ENCODE measurements at regions not wholly inside any gene's neighbourhood (a gene's known extent, or its start where the extent isn't known, plus 50 kb on each side); places are given as distances from the start of the nearest gene placed in this dataset.
A peak's percentile ranks its signal among the peaks of the same experiment; 100 is the strongest.
"Not testable (repeated sequence)": the region's sequence is repeated elsewhere in the genome, so short reads cannot be mapped to it uniquely, and the experiment has no call there.

DNA sequence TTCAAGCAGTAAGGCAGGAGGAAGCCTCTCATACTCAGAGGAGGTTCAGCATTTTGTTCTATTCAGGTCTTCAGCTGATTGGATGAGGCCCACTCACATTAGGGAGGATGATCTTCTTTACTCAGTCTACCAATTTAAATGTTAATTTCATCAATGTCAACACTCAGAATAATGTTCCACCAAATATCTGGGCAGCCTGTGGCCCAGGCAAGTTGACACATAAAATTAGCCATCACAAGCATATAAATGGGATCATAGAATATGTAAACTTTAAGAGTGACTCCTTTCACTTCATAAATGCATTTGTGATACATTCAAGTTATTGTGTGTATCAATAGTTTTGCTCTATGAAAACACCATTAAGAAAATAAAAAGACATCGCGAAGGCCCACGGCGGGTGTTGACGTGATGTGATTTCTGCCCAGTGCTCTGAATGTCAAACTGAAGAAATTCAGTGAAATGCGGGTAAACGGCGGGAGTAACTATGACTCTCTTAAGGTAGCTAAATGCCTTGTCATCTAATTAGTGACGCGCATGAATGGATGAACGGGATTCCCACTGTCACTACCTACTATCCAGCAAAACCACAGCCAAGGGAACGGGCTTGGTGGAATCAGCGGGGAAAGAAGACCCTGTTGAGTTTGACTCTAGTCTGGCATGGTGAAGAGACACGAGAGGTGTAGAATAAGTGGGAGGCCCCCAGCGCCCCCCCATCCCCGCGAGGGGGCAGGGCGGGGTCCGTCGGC is 536.1 kb upstream of the AUTS2 start:
- POLR2A ChIA-PET, result no interaction called here
- H3K27ac ChIP-seq (ENCODE audit: low read depth, low read length), result no peak overlapping the region
- H3K36me3 Mint-ChIP-seq, result no peaks in the 10 kb centered on the region
- no peak overlapping the region for H3K4me3 ChIP-seq (ENCODE audit: low read length)
- H3K4me1 Mint-ChIP-seq, result no peaks in the 10 kb centered on the region
- no peaks in the 10 kb centered on the region for H3K36me3 ChIP-seq (ENCODE audit: insufficient read depth, low read length)
- no peaks in the 10 kb centered on the region for H3K27me3 ChIP-seq (ENCODE audit: insufficient read depth, low read length, poor library complexity, severe bottlenecking)
- no peaks in the 10 kb centered on the region for H3K27me3 Mint-ChIP-seq
- H3K9me3 ChIP-seq (ENCODE audit: low read length), result no peaks in the 10 kb centered on the region
- CTCF ChIA-PET, result no interaction called here
- H3K9me3 Mint-ChIP-seq, result peaks cover 5 to 21% (median 13%) of the 10 kb centered on the region in 5 donors
- no peak overlapping the region for H3K4me3 Mint-ChIP-seq
- H3K27ac Mint-ChIP-seq, result no peak overlapping the region
- no peaks in the 10 kb centered on the region for H3K4me1 ChIP-seq (ENCODE audit: insufficient read depth, low read length)
- no peak for DNase-seq

DNA sequence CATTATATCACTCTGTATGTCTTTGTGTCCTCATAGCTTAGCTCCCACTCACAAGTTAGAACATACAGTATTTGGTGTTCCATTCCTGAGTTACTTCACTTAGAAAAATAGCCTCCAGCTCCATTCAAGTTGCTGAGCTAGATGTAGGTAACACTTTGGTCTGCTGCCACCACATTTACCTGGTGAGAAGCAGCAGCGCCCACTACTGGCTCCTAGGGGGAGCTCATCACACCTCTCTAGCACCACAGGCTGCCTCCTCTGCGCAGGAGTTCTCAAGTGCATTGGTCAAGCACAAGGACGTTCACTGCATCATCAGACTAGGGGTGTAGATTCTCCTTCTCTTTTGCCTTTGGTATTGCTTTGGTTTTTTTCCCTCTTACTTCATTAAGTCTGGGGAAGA is 530.9 kb upstream of the AUTS2 start:
- Histone ChIP-seq H3K27ac (ENCODE audit: low read depth, low read length) (no peak overlapping the region), H3K4me1 (ENCODE audit: insufficient read depth, low read length) (no peaks in the 10 kb centered on the region), H3K9me3 (ENCODE audit: low read length) (no peaks in the 10 kb centered on the region), H3K27me3 (ENCODE audit: insufficient read depth, low read length, poor library complexity, severe bottlenecking) (no peaks in the 10 kb centered on the region), H3K36me3 (ENCODE audit: insufficient read depth, low read length) (no peaks in the 10 kb centered on the region), H3K4me3 (ENCODE audit: low read length) (no peak overlapping the region)
- DNase-seq, result no peak
- H3K27ac Mint-ChIP-seq, result no peak overlapping the region
- H3K4me1 Mint-ChIP-seq, result no peaks in the 10 kb centered on the region
- CTCF ChIA-PET, result no interaction called here
- H3K4me3 Mint-ChIP-seq, result no peak overlapping the region
- peaks cover 3 to 14% (median 7%) of the 10 kb centered on the region in 5 donors for H3K9me3 Mint-ChIP-seq
- H3K36me3 Mint-ChIP-seq, result no peaks in the 10 kb centered on the region
- POLR2A ChIA-PET, result no interaction called here
- peaks cover 0 to 1% of the 10 kb centered on the region in 2 donors for H3K27me3 Mint-ChIP-seq

DNA sequence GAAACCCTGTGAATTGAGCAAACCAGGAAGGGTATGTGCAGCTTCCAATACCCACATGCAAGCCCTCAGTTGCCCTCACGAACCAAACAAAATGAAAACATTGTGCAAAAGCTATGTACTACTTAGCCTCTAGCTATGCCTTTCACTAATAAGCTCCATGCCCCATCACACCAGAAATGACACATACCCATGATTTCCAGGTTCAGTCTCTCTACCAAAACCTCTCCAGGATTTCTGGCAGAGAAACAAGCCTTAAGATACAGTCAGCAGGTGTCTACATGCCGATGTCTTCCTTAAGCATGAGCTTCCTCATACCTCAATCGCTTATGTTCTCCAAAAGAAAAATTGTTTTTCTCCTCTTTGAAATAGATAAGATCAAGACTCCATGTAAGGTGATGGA is 527.8 kb upstream of the AUTS2 start:
- H3K36me3 ChIP-seq (ENCODE audit: insufficient read depth, low read length), result no peaks in the 10 kb centered on the region
- ChIA-PET CTCF (no interaction called here), POLR2A (no interaction called here)
- no peaks in the 10 kb centered on the region for H3K4me1 ChIP-seq (ENCODE audit: insufficient read depth, low read length)
- no peak overlapping the region for H3K4me3 Mint-ChIP-seq
- peaks cover 0 to 1% of the 10 kb centered on the region in 2 donors for H3K27me3 Mint-ChIP-seq
- no peak for DNase-seq
- peaks cover 3 to 12% (median 9%) of the 10 kb centered on the region in 5 donors for H3K9me3 Mint-ChIP-seq
- no peaks in the 10 kb centered on the region for H3K36me3 Mint-ChIP-seq
- no peaks in the 10 kb centered on the region for H3K4me1 Mint-ChIP-seq
- H3K4me3 ChIP-seq (ENCODE audit: low read length), result no peak overlapping the region
- no peaks in the 10 kb centered on the region for H3K27me3 ChIP-seq (ENCODE audit: insufficient read depth, low read length, poor library complexity, severe bottlenecking)
- H3K27ac ChIP-seq (ENCODE audit: low read depth, low read length), result no peak overlapping the region
- H3K9me3 ChIP-seq (ENCODE audit: low read length), result no peaks in the 10 kb centered on the region
- no peak overlapping the region for H3K27ac Mint-ChIP-seq

DNA sequence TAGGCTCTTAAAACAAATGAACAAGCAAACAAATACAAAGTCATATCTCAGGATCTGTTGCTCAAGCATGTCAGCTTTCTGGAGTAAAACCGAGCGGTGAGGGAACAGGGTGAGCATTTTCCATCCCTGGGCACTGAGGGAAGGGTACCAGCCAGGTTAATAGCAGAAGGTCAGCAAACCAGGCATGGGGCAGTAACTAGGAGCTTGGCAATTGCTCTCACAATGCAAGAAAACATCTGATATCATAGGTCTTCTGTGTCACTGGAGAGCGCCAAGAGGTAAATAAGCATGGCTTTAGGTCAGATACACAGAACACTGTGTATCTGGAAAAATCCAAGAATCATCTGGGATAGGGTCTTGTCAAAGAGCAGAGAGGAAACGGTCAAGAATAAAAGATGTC is 521.7 kb upstream of the AUTS2 start:
- H3K4me3 ChIP-seq (ENCODE audit: low read length), result no peak overlapping the region
- H3K9me3 ChIP-seq (ENCODE audit: low read length), result no peaks in the 10 kb centered on the region
- no peaks in the 10 kb centered on the region for H3K27me3 ChIP-seq (ENCODE audit: insufficient read depth, low read length, poor library complexity, severe bottlenecking)
- H3K36me3 Mint-ChIP-seq, result no peaks in the 10 kb centered on the region
- no peaks in the 10 kb centered on the region for H3K27me3 Mint-ChIP-seq
- no peak overlapping the region for H3K4me3 Mint-ChIP-seq
- no peak overlapping the region for H3K27ac ChIP-seq (ENCODE audit: low read depth, low read length)
- no peaks in the 10 kb centered on the region for H3K4me1 Mint-ChIP-seq
- ChIA-PET POLR2A (no interaction called here), CTCF (no interaction called here)
- peaks cover 0 to 16% (median 9%) of the 10 kb centered on the region in 5 donors for H3K9me3 Mint-ChIP-seq
- H3K36me3 ChIP-seq (ENCODE audit: insufficient read depth, low read length), result no peaks in the 10 kb centered on the region
- DNase-seq, result no peak
- H3K4me1 ChIP-seq (ENCODE audit: insufficient read depth, low read length), result no peaks in the 10 kb centered on the region
- H3K27ac Mint-ChIP-seq, result no peak overlapping the region

DNA sequence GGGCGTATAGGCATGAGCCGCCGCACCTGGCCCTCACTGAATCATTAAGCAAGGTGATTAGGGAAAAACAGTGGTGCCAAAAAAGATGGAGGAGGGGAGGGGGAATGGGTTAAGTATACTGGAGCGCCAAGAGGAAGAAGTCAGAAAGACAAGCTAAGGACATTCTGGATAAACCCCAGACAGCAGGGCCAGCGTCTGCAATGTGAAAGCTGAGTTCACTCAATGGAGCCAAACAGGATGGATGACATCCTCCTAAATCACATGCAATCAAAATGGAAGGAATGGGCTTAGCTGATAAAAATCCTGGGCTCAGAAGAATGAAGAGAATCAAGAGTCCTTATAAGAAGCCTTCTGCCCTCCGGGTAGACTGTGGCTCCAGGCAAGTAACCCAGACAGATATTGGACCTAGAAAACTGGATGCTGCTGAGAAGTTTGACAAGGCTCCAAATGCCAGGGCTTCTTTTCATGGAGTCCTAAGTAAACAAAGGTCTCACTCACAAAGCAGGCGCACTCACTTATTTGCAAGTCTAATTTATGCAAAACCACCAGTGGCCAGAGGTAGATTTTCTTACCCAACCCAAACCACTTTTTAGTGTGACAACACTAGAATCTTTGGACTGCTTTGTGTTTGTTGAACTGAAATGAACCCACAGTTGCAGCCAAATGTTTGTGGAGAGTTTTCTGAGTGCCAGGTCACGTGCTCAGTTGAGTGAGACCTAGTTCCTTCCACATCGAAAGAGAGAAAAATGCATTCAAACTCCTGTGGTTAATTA is 519.1 kb upstream of the AUTS2 start:
- Mint-ChIP-seq H3K4me3 (no peak overlapping the region), H3K27ac (no peak overlapping the region), H3K27me3 (no peaks in the 10 kb centered on the region), H3K4me1 (no peaks in the 10 kb centered on the region), H3K9me3 (peaks cover 5 to 25% (median 8%) of the 10 kb centered on the region in 5 donors), H3K36me3 (no peaks in the 10 kb centered on the region)
- ChIA-PET POLR2A (no interaction called here), CTCF (no interaction called here)
- Histone ChIP-seq H3K27ac (ENCODE audit: low read depth, low read length) (no peak overlapping the region), H3K4me1 (ENCODE audit: insufficient read depth, low read length) (no peaks in the 10 kb centered on the region), H3K9me3 (ENCODE audit: low read length) (no peaks in the 10 kb centered on the region), H3K36me3 (ENCODE audit: insufficient read depth, low read length) (no peaks in the 10 kb centered on the region), H3K4me3 (ENCODE audit: low read length) (no peak overlapping the region), H3K27me3 (ENCODE audit: insufficient read depth, low read length, poor library complexity, severe bottlenecking) (no peaks in the 10 kb centered on the region)
- no peak for DNase-seq

DNA sequence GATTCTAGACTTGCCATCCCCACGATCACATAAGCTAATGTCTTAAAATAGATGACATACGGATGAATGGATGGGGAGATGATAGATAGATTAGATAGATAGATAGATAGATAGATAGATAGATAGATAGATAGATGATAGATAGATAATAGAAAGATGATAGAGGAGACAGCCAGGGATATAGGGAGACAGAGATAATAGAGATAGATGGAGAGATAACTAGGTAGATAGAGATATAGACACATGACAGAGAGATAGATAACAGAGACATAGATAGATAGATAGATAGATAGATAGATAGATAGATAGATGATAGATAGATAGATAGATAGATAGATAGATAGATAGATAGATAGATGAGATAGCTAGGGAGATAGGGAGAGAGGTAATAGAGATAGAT is 511.0 kb upstream of the AUTS2 start:
- H3K27ac Mint-ChIP-seq; H3K36me3 Mint-ChIP-seq; H3K4me3 ChIP-seq (ENCODE audit: low read length); H3K27ac ChIP-seq (ENCODE audit: low read depth, low read length); H3K36me3 ChIP-seq (ENCODE audit: insufficient read depth, low read length); H3K9me3 Mint-ChIP-seq; H3K4me1 Mint-ChIP-seq; H3K4me1 ChIP-seq (ENCODE audit: insufficient read depth, low read length); H3K4me3 Mint-ChIP-seq; POLR2A ChIA-PET; H3K9me3 ChIP-seq (ENCODE audit: low read length); H3K27me3 ChIP-seq (ENCODE audit: insufficient read depth, low read length, poor library complexity, severe bottlenecking); DNase-seq; CTCF ChIA-PET; H3K27me3 Mint-ChIP-seq: not testable (repeated sequence)

DNA sequence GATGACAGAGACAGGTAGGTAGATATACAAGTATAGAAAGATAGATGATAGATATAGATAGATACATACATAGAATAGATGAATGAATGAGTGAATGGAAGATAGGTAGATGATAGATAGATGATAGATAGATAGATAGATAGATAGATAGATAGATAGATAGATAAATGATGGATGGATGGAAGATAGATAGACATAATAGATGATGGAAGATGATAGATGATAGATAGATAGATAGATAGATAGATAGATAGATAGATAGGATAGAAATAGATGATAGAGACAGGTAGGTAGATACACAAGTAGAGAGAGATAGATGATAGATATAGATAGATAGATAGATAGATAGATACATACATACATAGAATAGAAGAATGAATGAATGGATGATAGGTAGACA is 510.1 kb upstream of the AUTS2 start:
- H3K4me1 Mint-ChIP-seq, result no peaks in the 10 kb centered on the region
- no peak overlapping the region for H3K27ac Mint-ChIP-seq
- Histone ChIP-seq H3K9me3 (ENCODE audit: low read length) (no peaks in the 10 kb centered on the region), H3K36me3 (ENCODE audit: insufficient read depth, low read length) (no peaks in the 10 kb centered on the region), H3K27ac (ENCODE audit: low read depth, low read length) (no peak overlapping the region), H3K27me3 (ENCODE audit: insufficient read depth, low read length, poor library complexity, severe bottlenecking) (no peaks in the 10 kb centered on the region), H3K4me3 (ENCODE audit: low read length) (no peak overlapping the region), H3K4me1 (ENCODE audit: insufficient read depth, low read length) (no peaks in the 10 kb centered on the region)
- peaks cover 0 to 1% of the 10 kb centered on the region in 2 donors for H3K27me3 Mint-ChIP-seq
- ChIA-PET CTCF (no interaction called here), POLR2A (no interaction called here)
- H3K9me3 Mint-ChIP-seq, result peaks cover 0 to 7% (median 2%) of the 10 kb centered on the region in 5 donors
- no peak for DNase-seq
- no peak overlapping the region for H3K4me3 Mint-ChIP-seq
- H3K36me3 Mint-ChIP-seq, result peaks cover 0 to 2% (median 0%) of the 10 kb centered on the region in 3 donors

DNA sequence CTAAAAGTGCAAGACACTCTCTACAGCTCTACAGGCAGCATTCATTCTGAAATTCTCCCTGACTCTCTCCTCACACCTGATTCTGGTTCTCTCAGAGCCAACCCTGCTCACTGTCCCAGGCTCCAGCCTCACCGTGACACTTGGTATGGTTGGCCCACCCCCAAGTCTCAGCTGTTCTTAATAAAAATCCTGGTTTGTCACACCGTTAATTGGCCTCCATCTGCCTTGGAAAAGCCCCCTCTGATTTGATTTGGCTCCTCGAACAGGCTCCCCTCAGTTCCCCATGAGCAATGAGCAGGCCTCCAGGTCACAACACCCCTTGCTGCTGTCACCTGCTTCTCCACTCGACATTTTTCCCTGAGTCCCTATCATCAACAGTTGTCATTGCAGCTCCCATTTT is 507.3 kb upstream of the AUTS2 start:
- DNase-seq, result no peak
- H3K27me3 Mint-ChIP-seq, result peaks cover 0 to 1% of the 10 kb centered on the region in 2 donors
- no peaks in the 10 kb centered on the region for H3K9me3 ChIP-seq (ENCODE audit: low read length)

More for the DNA sequence above, 507.3 kb upstream of the AUTS2 start:
- Mint-ChIP-seq H3K36me3 (peaks cover 0 to 2% (median 0%) of the 10 kb centered on the region in 3 donors), H3K4me1 (no peaks in the 10 kb centered on the region), H3K9me3 (peaks cover 2 to 5% (median 4%) of the 10 kb centered on the region in 5 donors), H3K4me3 (no peak overlapping the region), H3K27ac (peak overlapping the region in 1 of 8 donors; percentile 51)
- ChIA-PET CTCF (no interaction called here), POLR2A (no interaction called here)
- no peaks in the 10 kb centered on the region for H3K36me3 ChIP-seq (ENCODE audit: insufficient read depth, low read length)
- no peaks in the 10 kb centered on the region for H3K4me1 ChIP-seq (ENCODE audit: insufficient read depth, low read length)
- H3K27ac ChIP-seq (ENCODE audit: low read depth, low read length), result no peak overlapping the region
- H3K4me3 ChIP-seq (ENCODE audit: low read length), result no peak overlapping the region
- H3K27me3 ChIP-seq (ENCODE audit: insufficient read depth, low read length, poor library complexity, severe bottlenecking), result no peaks in the 10 kb centered on the region
